Activated naive CD8-positive, alpha-beta T cell treated with anti-CD3 and anti-CD28 coated beads, Interleukin-2, amount 10 ng/mL, durations not matched to agents 7 days and 5 days (primary cell): ENCODE measurements at regions not wholly inside any gene's neighbourhood (a gene's known extent, or its start where the extent isn't known, plus 50 kb on each side); places are given as distances from the start of the nearest gene placed in this dataset.

Experiments used
- ATAC-seq: fragments of 150-1000 bp; cut with Tn5 transposase; one replicate; pipeline ENCODE4 v1.10.0; 2021; ENCODE audit warnings: low read depth, moderate library complexity
- POLR2A ChIA-PET: fragments of 350-600 bp; sonication (Branson Sonifier 250); formaldehyde crosslinking; loops from one replicate; lab custom pipeline; 2021; ENCODE audit warnings: antibody characterized with exemption; lab: Charles Lee
- DNase-seq: peaks from one replicate; pipeline ENCODE4 v3.0.0; 2021
- H3K27ac Mint-ChIP-seq: one replicate; pipeline ENCODE4 v1.8.0; 2022; ENCODE audit warnings: mild to moderate bottlenecking, mixed read lengths
- H3K27me3 Mint-ChIP-seq: one replicate; pipeline ENCODE4 v1.8.0; 2022; ENCODE audit warnings: mild to moderate bottlenecking, moderate library complexity, mixed read lengths
- H3K36me3 Mint-ChIP-seq: one replicate; pipeline ENCODE4 v1.8.0; 2021; ENCODE audit warnings: mild to moderate bottlenecking, mixed read lengths
- H3K4me1 Mint-ChIP-seq: one replicate; pipeline ENCODE4 v1.8.0; 2021; ENCODE audit warnings: mixed read lengths
- H3K4me3 Mint-ChIP-seq: one replicate; pipeline ENCODE4 v1.8.0; 2022; ENCODE audit warnings: mild to moderate bottlenecking, moderate library complexity, mixed read lengths
- H3K9me3 Mint-ChIP-seq: one replicate; pipeline ENCODE4 v1.8.0; 2021; ENCODE audit warnings: mixed read lengths

DNA sequence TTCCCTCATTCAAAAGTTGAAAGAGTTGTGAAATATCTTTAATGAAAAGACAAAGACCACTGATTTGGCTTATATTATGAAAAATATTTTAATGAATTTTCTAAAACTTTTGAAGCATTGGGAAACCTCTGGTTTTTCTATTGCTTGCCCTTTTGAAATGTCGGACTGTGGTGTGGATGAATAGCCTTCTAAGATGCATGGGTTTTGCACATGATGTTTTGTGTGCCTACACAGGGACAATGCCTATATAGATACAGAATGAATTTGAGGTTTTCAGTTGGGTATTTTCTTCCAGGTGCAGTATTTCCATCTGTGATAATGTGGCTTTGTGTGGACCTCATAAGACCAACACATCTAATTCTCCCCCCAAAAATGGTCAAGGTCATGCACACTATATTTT, 1437.9 kb downstream of the REEP3 start:
- POLR2A ChIA-PET, result no interaction called here
- DNase-seq (no peak), ATAC-seq (no peak)
- no peaks in the 10 kb centered on the region for H3K36me3 Mint-ChIP-seq
- H3K27ac Mint-ChIP-seq, result no peak overlapping the region
- no peaks in the 10 kb centered on the region for H3K4me1 Mint-ChIP-seq
- H3K9me3 Mint-ChIP-seq, result no peaks in the 10 kb centered on the region
- H3K4me3 Mint-ChIP-seq, result no peak overlapping the region
- H3K27me3 Mint-ChIP-seq, result no peaks in the 10 kb centered on the region

DNA sequence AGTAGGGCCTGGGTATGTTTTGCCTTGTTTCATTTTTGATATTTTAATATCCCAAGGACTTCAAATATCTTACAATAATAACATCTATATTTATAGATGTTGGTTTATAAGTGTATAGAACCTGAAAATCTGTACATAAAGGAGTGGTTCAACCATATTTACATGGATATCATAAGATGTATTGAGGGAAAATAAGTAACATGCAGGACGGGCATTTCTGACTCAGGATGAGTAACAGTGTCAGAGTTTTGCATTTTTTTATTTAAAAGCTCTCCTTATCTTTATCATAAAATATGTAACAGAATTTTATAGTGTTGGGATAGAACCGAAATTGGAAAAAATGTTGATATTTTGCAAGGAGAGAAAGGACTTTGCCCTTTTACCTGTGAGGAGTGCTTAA, 1438.7 kb downstream of the REEP3 start:
- no peak for DNase-seq
- no peak for ATAC-seq
- Mint-ChIP-seq H3K4me3 (no peak overlapping the region), H3K27ac (no peak overlapping the region), H3K36me3 (no peaks in the 10 kb centered on the region), H3K4me1 (no peaks in the 10 kb centered on the region), H3K27me3 (no peaks in the 10 kb centered on the region), H3K9me3 (no peaks in the 10 kb centered on the region)
- POLR2A ChIA-PET, result no interaction called here

DNA sequence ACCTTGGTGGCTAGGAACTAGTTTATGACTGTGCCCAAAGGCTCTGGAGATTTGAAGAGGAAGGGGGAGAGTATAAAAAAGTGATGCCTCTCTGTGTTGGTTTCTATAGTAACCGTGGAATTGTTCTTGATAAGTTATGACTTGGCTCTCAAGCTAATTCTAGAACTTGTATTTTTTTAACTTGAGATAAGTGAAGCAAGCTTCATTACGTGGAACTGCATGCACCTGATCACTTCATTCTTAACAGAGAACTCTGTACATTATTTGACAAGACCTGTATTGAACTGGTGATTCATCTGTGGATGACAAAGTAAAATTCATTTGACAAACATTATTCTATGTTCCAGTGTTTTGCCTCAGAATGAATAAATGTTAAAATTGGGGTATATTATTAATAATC, 1452.2 kb downstream of the REEP3 start:
- ATAC-seq (no peak), DNase-seq (no peak)
- H3K9me3 Mint-ChIP-seq, result peaks cover 2% of the 10 kb centered on the region
- H3K36me3 Mint-ChIP-seq, result no peaks in the 10 kb centered on the region
- no peaks in the 10 kb centered on the region for H3K27me3 Mint-ChIP-seq
- no peaks in the 10 kb centered on the region for H3K4me1 Mint-ChIP-seq
- no peak overlapping the region for H3K27ac Mint-ChIP-seq
- POLR2A ChIA-PET, result no interaction called here
- H3K4me3 Mint-ChIP-seq, result no peak overlapping the region

DNA sequence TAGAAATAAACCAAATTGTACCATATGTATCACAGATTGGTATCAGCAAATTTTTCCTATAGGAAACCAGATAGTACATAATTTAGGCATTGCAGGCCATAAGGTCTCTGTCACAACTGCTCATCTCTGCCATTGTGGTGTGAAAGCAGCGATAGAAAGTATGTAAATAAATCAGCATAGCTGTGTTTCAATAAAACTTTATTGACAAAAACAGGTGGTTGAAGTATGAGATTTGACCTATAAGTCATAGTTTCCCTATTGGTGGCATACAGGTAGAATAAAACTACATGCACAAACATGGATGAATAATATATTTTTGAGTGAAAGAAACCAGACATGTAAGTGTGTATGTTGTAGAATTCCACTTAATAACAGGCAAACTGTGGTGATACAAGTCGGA, 1454.9 kb downstream of the REEP3 start:
- H3K36me3 Mint-ChIP-seq, result no peaks in the 10 kb centered on the region
- H3K4me1 Mint-ChIP-seq, result no peaks in the 10 kb centered on the region
- no peak overlapping the region for H3K4me3 Mint-ChIP-seq
- no peaks in the 10 kb centered on the region for H3K27me3 Mint-ChIP-seq
- POLR2A ChIA-PET, result no interaction called here
- DNase-seq, result no peak
- peaks cover 2% of the 10 kb centered on the region for H3K9me3 Mint-ChIP-seq
- H3K27ac Mint-ChIP-seq, result no peak overlapping the region
- ATAC-seq, result no peak

DNA sequence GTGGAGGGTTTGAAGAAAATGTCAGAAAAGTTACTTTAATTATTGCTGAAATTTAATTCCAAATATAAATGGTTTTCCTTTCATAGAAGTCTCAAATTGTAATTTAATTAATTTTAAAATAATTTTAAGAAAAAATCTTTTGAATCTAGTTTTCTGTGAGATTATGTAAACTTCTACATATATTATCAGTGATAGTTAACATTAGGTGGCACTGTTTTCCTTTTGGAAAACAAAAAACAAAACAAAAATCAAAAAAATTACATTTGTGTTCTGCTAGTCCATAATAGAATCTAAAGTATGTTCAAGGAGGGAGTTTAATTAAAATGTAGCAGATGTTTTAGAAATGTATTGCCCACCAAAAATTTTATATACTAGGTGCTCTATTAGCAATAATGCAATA, 1456.7 kb downstream of the REEP3 start:
- Mint-ChIP-seq H3K9me3 (peaks cover 4% of the 10 kb centered on the region), H3K4me1 (no peaks in the 10 kb centered on the region), H3K4me3 (no peak overlapping the region), H3K27me3 (no peaks in the 10 kb centered on the region), H3K27ac (no peak overlapping the region), H3K36me3 (no peaks in the 10 kb centered on the region)
- ATAC-seq (no peak), DNase-seq (no peak)
- POLR2A ChIA-PET, result no interaction called here

DNA sequence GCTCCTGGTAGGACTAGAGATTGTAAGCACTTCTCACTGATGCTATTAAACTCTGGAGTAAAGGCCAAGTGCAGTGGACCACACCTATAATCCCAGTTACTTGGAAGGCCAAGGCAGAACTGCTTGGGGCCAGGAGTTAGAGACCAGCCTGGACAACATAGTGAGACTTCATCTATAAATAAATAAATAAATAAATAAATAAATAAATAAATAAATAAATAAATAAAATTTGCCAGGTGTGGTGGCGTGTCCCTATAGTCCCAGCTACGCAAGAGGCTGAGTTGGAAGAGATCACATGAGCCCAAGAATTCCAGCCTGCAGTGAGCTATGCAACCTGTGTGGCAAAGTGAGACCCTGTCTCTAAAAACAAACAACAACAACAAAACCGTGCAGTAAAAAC, 1475.7 kb downstream of the REEP3 start:
- no peak for ATAC-seq
- DNase-seq, result no peak
- Mint-ChIP-seq H3K36me3 (no peaks in the 10 kb centered on the region), H3K9me3 (peaks cover 14% of the 10 kb centered on the region), H3K27me3 (no peaks in the 10 kb centered on the region), H3K4me3 (no peak overlapping the region), H3K4me1 (no peaks in the 10 kb centered on the region), H3K27ac (no peak overlapping the region)
- POLR2A ChIA-PET, result no interaction called here

DNA sequence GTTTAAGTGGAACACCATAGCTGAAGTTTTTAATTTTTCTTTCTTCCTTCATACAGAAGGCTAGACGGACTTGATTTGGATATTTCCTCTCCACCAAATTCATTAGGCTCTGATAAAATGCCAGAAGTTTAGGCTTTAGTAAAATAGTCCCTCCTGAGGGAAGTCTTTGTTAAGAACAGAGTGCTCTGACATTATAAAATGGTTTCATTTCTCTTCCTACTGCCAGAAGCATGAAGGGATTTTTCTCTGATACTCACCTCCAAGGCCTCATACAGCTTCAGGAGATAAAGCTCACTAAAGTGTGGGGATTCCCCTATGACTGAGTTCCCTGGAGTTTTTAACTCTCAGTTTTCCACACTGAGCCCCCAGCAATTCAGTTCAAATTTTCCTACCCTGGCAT, 1489.6 kb downstream of the REEP3 start:
- Mint-ChIP-seq H3K27me3 (no peaks in the 10 kb centered on the region), H3K9me3 (no peaks in the 10 kb centered on the region), H3K4me1 (no peaks in the 10 kb centered on the region), H3K27ac (no peak overlapping the region), H3K36me3 (no peaks in the 10 kb centered on the region), H3K4me3 (no peak overlapping the region)
- DNase-seq, result no peak
- POLR2A ChIA-PET, result no interaction called here
- no peak for ATAC-seq

DNA sequence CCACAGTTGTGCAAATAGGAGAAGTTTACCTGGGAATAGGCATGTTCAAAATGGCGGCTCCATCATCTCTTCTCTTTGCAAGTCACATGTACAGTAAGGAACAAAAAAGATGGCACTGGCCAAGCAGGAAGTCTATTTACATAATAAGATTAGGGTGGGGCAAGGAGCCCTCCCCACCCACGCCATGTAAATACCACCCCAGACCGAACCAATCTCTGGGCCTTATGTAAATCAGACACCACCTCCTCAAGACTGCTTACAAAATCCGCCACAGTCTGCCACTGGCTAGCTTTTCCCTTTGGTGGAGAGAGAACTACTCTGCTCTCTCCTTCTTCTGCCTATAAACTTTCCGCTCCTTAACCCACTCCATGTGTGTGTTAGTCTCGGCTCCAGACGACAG, 1496.3 kb downstream of the REEP3 start:
- no peak overlapping the region for H3K27ac Mint-ChIP-seq
- H3K27me3 Mint-ChIP-seq, result no peaks in the 10 kb centered on the region
- H3K4me1 Mint-ChIP-seq, result no peaks in the 10 kb centered on the region
- DNase-seq (no peak), ATAC-seq (no peak)
- no peak overlapping the region for H3K4me3 Mint-ChIP-seq
- POLR2A ChIA-PET, result no interaction called here
- peaks cover 4% of the 10 kb centered on the region for H3K9me3 Mint-ChIP-seq
- H3K36me3 Mint-ChIP-seq, result no peaks in the 10 kb centered on the region

DNA sequence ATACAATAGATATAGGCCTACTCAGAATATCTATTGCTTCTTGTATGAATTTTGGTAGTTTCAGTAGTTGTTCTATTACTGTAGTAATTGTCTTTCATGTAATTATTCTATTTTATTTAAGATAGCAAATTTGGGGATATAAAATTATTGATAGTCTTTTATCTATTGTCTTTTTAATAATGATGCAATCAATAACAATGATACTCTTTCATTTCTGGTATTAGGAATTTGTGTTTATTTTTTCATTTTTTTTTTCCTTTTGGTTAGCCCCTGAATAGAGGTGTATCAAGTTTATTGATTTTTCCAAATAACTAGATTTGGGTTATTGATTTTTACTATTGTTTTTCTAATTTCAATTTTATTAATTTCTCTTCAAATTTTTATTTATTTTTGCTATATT, 1503.7 kb downstream of the REEP3 start:
- no peak for DNase-seq
- Mint-ChIP-seq H3K27ac (no peak overlapping the region), H3K36me3 (no peaks in the 10 kb centered on the region), H3K4me3 (no peak overlapping the region), H3K4me1 (no peaks in the 10 kb centered on the region), H3K9me3 (peaks cover 2% of the 10 kb centered on the region), H3K27me3 (no peaks in the 10 kb centered on the region)
- POLR2A ChIA-PET, result no interaction called here
- ATAC-seq, result no peak

DNA sequence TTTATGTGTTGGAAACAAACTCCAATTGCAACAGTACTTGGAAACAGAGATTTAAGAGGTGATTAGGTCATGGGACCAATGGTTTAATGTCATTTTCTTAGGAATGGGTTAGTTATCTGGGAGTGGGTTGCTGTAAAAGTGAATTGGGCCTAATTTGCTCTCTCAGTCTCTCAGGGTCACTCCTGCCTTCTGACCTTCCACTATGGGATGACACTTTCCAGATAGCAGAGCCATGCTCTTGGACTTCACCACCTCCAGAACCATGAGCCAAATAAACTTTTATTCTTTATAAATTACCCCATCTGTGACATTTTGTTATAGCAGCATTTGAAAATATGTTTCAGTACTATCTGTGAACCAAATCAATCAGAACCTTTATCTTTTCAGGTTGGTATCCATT, 1509.1 kb downstream of the REEP3 start:
- H3K27me3 Mint-ChIP-seq, result no peaks in the 10 kb centered on the region
- H3K4me1 Mint-ChIP-seq, result no peaks in the 10 kb centered on the region
- no peak overlapping the region for H3K4me3 Mint-ChIP-seq
- no peaks in the 10 kb centered on the region for H3K9me3 Mint-ChIP-seq
- POLR2A ChIA-PET, result no interaction called here
- no peak overlapping the region for H3K27ac Mint-ChIP-seq
- no peaks in the 10 kb centered on the region for H3K36me3 Mint-ChIP-seq
- DNase-seq (no peak), ATAC-seq (no peak)

DNA sequence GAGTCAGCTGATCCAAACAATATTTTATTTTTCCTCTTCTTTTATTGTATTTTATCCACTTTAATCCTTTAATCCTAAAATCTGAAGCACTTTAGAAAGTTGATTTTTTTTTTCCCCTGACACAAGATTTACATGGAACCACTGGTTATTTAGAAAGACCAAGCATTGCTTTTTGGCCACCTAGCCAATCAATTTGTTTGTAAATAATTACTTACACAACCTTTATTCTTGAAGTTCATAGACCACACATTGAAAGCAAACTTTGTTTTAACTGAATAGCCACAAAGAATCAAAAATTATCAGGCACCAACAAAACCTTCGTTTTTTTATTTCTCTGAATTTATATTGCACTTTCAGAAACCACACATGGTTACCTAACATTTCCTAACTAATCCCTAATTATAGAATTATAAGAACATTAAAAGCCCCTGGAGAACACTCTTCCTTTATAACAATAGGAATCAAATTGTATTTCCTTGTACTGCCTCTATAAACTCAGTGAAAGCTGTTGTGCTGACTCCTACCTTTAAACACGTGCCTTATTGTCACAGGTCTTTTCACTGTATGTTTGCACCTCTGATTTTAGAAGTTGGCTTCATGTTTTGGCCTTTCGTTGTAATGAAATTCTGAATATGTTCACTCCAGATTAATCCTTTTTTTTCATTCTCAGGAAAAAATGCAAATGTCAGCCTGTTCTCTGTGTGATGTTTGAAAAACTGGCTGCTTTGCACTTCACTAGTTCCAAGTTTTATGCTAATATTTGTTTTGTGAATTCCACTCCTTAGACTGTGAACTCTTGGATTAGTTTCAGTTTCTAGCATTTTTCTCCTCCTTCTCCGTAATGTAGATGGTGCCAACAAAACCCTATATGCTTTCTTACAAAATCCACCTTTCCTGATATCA, 1511.9 kb downstream of the REEP3 start:
- no peaks in the 10 kb centered on the region for H3K36me3 Mint-ChIP-seq
- H3K4me3 Mint-ChIP-seq, result no peak overlapping the region
- ATAC-seq (no peak), DNase-seq (no peak)
- H3K27ac Mint-ChIP-seq, result no peak overlapping the region
- no peaks in the 10 kb centered on the region for H3K27me3 Mint-ChIP-seq
- peaks cover 2% of the 10 kb centered on the region for H3K9me3 Mint-ChIP-seq
- POLR2A ChIA-PET, result no interaction called here
- H3K4me1 Mint-ChIP-seq, result no peaks in the 10 kb centered on the region

DNA sequence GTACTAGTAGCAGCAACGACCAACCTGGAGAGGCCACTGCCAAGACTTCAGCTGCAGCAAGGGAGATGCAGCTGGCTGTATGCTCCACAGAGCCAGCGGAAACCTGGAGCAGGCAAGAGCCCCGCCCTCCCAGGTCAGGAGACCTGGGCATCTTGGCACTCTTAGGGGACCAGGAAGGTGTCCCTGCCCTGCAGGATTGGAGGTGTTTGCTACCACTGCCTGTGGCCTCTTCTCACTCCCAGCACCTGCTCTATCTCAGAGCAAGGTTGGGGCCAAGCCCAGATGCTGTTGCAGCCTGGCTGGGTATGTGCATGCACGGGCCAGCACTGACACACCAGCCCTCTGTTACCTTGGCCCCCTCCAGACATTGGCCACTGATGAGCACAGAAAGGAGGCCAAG, 1512.8 kb downstream of the REEP3 start:
- H3K27ac Mint-ChIP-seq, result no peak overlapping the region
- H3K36me3 Mint-ChIP-seq, result no peaks in the 10 kb centered on the region
- no peak for ATAC-seq
- POLR2A ChIA-PET, result no interaction called here
- no peaks in the 10 kb centered on the region for H3K4me1 Mint-ChIP-seq
- H3K9me3 Mint-ChIP-seq, result peaks cover 2% of the 10 kb centered on the region
- no peak for DNase-seq
- no peak overlapping the region for H3K4me3 Mint-ChIP-seq
- H3K27me3 Mint-ChIP-seq, result no peaks in the 10 kb centered on the region

DNA sequence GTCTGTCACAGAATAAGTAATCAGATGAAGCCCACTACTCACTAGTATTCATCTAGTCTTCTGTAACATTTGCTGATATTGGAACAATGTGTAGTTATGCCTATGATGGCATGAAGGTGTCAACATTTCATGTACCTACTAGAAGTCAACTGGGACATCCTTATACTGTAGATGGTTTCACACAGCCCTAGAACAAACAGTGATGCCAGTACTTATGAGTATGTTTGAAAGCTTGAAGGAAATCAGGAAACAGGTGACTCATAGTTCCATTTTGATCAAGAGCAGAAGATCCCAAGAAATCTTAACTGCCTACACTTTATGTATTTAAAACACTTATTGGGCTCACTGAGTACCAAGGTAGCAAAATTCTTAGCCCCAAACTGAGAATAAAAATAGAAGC, 1519.6 kb downstream of the REEP3 start:
- POLR2A ChIA-PET, result no interaction called here
- Mint-ChIP-seq H3K27me3 (no peaks in the 10 kb centered on the region), H3K36me3 (no peaks in the 10 kb centered on the region), H3K9me3 (peaks cover 2% of the 10 kb centered on the region), H3K4me3 (no peak overlapping the region), H3K4me1 (no peaks in the 10 kb centered on the region), H3K27ac (no peak overlapping the region)
- ATAC-seq, result no peak
- no peak for DNase-seq

DNA sequence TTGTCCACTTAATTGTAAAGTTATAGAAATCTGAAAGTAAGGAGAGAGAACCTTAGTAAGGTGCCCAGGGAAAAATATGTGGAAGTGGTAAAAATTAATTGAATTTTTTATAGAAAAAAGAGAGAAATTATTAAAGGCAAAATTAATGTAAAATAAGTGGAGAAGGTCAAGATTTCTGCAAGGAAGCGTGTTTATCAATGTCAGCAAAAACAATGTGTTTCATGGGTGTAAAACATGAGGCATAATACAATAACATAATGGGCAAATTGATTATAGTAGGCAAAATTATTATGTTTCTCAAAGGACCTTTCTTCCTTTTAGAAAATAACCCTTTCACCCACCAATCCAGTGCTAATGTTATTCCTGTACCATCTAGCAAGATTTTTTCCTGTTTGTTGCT, 1520.1 kb downstream of the REEP3 start:
- H3K9me3 Mint-ChIP-seq, result peaks cover 1% of the 10 kb centered on the region
- POLR2A ChIA-PET, result no interaction called here
- no peak for DNase-seq

More for the DNA sequence above, 1520.1 kb downstream of the REEP3 start:
- Mint-ChIP-seq H3K4me1 (no peaks in the 10 kb centered on the region), H3K27me3 (no peaks in the 10 kb centered on the region), H3K27ac (no peak overlapping the region), H3K36me3 (no peaks in the 10 kb centered on the region), H3K4me3 (no peak overlapping the region)
- no peak for ATAC-seq
